Smooth muscle cell (in vitro differentiated cells): ENCODE measurements at regions not wholly inside any gene's neighbourhood (a gene's known extent, or its start where the extent isn't known, plus 50 kb on each side); places are given as distances from the start of the nearest gene placed in this dataset.

Source experiments
- DNase-seq: peaks from one replicate; lab custom pipeline; 2025; ENCODE audit not compliant: unreplicated experiment; lab: John Stamatoyannopoulos, UW
- H2AFZ ChIP-seq: fragments of 200-600 bp; sonication (generic); 2 replicates; pipeline ENCODE4 v1.6.0; 2016; ENCODE audit warnings: antibody characterized with exemption, low read depth, mild to moderate bottlenecking
- H3F3A ChIP-seq: fragments of 200-600 bp; sonication (generic); 2 replicates; pipeline ENCODE4 v1.6.0; 2017; ENCODE audit warnings: antibody characterized with exemption, low read depth
- H3K27ac ChIP-seq: fragments of 200-600 bp; sonication (generic); 2 replicates; pipeline ENCODE4 v1.5.1; 2016; ENCODE audit warnings: low read depth, mild to moderate bottlenecking
- H3K27me3 ChIP-seq: fragments of 200-600 bp; sonication (generic); 2 replicates; pipeline ENCODE4 v1.6.1; 2016; ENCODE audit warnings: low read depth, mild to moderate bottlenecking
- H3K36me3 ChIP-seq: fragments of 200-600 bp; sonication (generic); 2 replicates; pipeline ENCODE4 v1.5.1; 2016; ENCODE audit warnings: low read depth
- H3K4me1 ChIP-seq: fragments of 200-600 bp; sonication (generic); 2 replicates; pipeline ENCODE4 v1.5.1; 2016; ENCODE audit warnings: low read depth
- H3K4me2 ChIP-seq: fragments of 200-600 bp; sonication (generic); 2 replicates; pipeline ENCODE4 v1.6.0; 2016; ENCODE audit warnings: mild to moderate bottlenecking
- H3K4me3 ChIP-seq: fragments of 200-600 bp; sonication (generic); 2 replicates; pipeline ENCODE4 v1.5.1; 2016; ENCODE audit warnings: mild to moderate bottlenecking
- H3K79me2 ChIP-seq: fragments of 200-600 bp; sonication (generic); 2 replicates; pipeline ENCODE4 v1.6.0; 2016; ENCODE audit warnings: low read depth, mild to moderate bottlenecking
- H3K9ac ChIP-seq: fragments of 200-600 bp; sonication (generic); 2 replicates; pipeline ENCODE4 v1.6.0; 2016; ENCODE audit warnings: low read depth
- H3K9me3 ChIP-seq: fragments of 200-600 bp; sonication (generic); replicated peaks from 2 replicates; pipeline ENCODE4 v1.5.1; 2016; ENCODE audit warnings: low read depth
- H4K20me1 ChIP-seq: fragments of 200-600 bp; sonication (generic); 2 replicates; pipeline ENCODE4 v1.6.0; 2016; ENCODE audit warnings: low read depth
- CTCF ChIP-seq: fragments of 200-600 bp; sonication (generic); IDR thresholded peaks from 2 replicates; pipeline ENCODE4 v1.5.1; 2017; ENCODE audit warnings: borderline replicate concordance, mild to moderate bottlenecking, antibody characterized with exemption; ENCODE audit not compliant: insufficient read depth, poor library complexity, severe bottlenecking
- WGBS: methylation state at CpG from one replicate; pipeline ENCODE4 v1.1.7; 2016; ENCODE audit warnings: low lambda C conversion rate; 5-methylcytosine and 5-hydroxymethylcytosine counted together

- no peaks in the 10 kb centered on the region for H3K36me3 ChIP-seq
- no peaks in the 10 kb centered on the region for H3F3A ChIP-seq
- no peaks in the 10 kb centered on the region for H3K9me3 ChIP-seq
- no peak overlapping the region for H3K4me2 ChIP-seq
- H4K20me1 ChIP-seq, result no peaks in the 10 kb centered on the region
- H3K4me3 ChIP-seq, result no peak overlapping the region
- H3K79me2 ChIP-seq, result no peaks in the 10 kb centered on the region
- H3K27ac ChIP-seq, result no peak overlapping the region
- no peak overlapping the region for H2AFZ ChIP-seq
- WGBS, result 89% methylated on average over 3 of the region's 3 CpGs
- TF ChIP-seq CTCF, result no peak
- no peak for DNase-seq
- H3K27me3 ChIP-seq, result no peaks in the 10 kb centered on the region
- H3K9ac ChIP-seq, result no peak overlapping the region
- H3K4me1 ChIP-seq, result peaks cover 8% of the 10 kb centered on the region
These were observed 1008.8 kb downstream of the ROBO2 start for GRCh38 chr3:78048698-78049097.

- no peak for TF ChIP-seq CTCF
- Histone ChIP-seq H4K20me1 (no peaks in the 10 kb centered on the region), H3K4me1 (peaks cover 8% of the 10 kb centered on the region), H3K27me3 (no peaks in the 10 kb centered on the region), H3K4me3 (no peak overlapping the region), H3K27ac (no peak overlapping the region), H3F3A (no peaks in the 10 kb centered on the region), H3K9ac (no peak overlapping the region), H3K36me3 (no peaks in the 10 kb centered on the region), H3K4me2 (no peak overlapping the region), H3K79me2 (no peaks in the 10 kb centered on the region), H3K9me3 (no peaks in the 10 kb centered on the region), H2AFZ (no peak overlapping the region)
- DNase-seq, result no peak
- WGBS, result 63% methylated on average over 4 of the region's 4 CpGs
These were observed 1009.6 kb downstream of the ROBO2 start for GRCh38 chr3:78049521-78049920.

GRCh38 chr3:78050276-78051065 lies 1010.6 kb downstream of the ROBO2 start:
- H3F3A ChIP-seq, result no peaks in the 10 kb centered on the region
- H3K9me3 ChIP-seq, result no peaks in the 10 kb centered on the region
- no peak overlapping the region for H3K4me2 ChIP-seq
- no peaks in the 10 kb centered on the region for H3K36me3 ChIP-seq
- no peak for TF ChIP-seq CTCF
- H3K4me1 ChIP-seq, result peaks cover 8% of the 10 kb centered on the region
- no peaks in the 10 kb centered on the region for H4K20me1 ChIP-seq
- H3K9ac ChIP-seq, result no peak overlapping the region
- H2AFZ ChIP-seq, result no peak overlapping the region
- no peak for DNase-seq
- H3K27me3 ChIP-seq, result no peaks in the 10 kb centered on the region
- no peak overlapping the region for H3K4me3 ChIP-seq
- WGBS, result 83% methylated on average over 4 of the region's 4 CpGs
- no peak overlapping the region for H3K27ac ChIP-seq
- no peaks in the 10 kb centered on the region for H3K79me2 ChIP-seq

GRCh38 chr3:78052746-78053145 lies 1012.8 kb downstream of the ROBO2 start:
- no peaks in the 10 kb centered on the region for H3K36me3 ChIP-seq
- H3K79me2 ChIP-seq, result no peaks in the 10 kb centered on the region
- no peaks in the 10 kb centered on the region for H3K4me1 ChIP-seq
- no peak overlapping the region for H3K4me2 ChIP-seq
- TF ChIP-seq CTCF, result no peak
- no peak overlapping the region for H2AFZ ChIP-seq
- no peak overlapping the region for H3K27ac ChIP-seq
- H3K9ac ChIP-seq, result no peak overlapping the region
- no peak for DNase-seq
- H3K4me3 ChIP-seq, result no peak overlapping the region
- no peaks in the 10 kb centered on the region for H3K9me3 ChIP-seq
- H3F3A ChIP-seq, result no peaks in the 10 kb centered on the region
- no peaks in the 10 kb centered on the region for H3K27me3 ChIP-seq
- no peaks in the 10 kb centered on the region for H4K20me1 ChIP-seq
- 93% methylated on average over 8 of the region's 8 CpGs for WGBS
